LNCaP clone FGC (cell line): ENCODE measurements at regions not wholly inside any gene's neighbourhood (a gene's known extent, or its start where the extent isn't known, plus 50 kb on each side); places are given as distances from the start of the nearest gene placed in this dataset.
A peak's percentile ranks its signal among the peaks of the same experiment; 100 is the strongest.

Experiments used
- DNase-seq: peaks from one replicate; pipeline ENCODE4 v3.0.0-alpha.2; 2011; ENCODE audit warnings: low read depth
- H3K4me3 ChIP-seq: 2 replicates; pipeline ENCODE4 v1.5.1; 2011; ENCODE audit warnings: mild to moderate bottlenecking, low read depth, low read length, control low read depth
- TF ChIP-seq, protein P1 (sequence below): IDR thresholded peaks from 2 replicates; pipeline ENCODE4 v1.5.1; 2012; ENCODE audit warnings: mild to moderate bottlenecking; ENCODE audit not compliant: control insufficient read depth, insufficient read depth; ENCODE audit errors: extremely low read depth

DNA sequence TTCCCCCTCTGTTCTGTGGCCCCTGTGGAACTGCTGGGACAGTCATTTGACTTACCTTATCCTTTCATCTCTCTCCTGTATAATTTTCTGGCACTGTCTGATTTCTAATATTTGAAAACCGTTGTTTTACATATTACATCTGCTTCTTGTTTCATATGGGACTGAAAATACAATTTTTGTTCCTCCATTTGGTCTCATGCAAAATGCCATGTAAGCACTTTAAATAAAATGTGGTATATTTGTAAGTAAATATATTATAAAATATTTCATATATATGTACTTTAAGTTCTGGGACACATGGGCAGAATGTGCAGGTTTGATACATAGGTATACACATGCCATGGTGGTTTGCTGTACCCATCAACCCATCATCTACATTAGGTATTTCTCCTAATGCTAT is 93.9 kb upstream of the PLPPR5 start:
- TF ChIP-seq, protein P1, sequence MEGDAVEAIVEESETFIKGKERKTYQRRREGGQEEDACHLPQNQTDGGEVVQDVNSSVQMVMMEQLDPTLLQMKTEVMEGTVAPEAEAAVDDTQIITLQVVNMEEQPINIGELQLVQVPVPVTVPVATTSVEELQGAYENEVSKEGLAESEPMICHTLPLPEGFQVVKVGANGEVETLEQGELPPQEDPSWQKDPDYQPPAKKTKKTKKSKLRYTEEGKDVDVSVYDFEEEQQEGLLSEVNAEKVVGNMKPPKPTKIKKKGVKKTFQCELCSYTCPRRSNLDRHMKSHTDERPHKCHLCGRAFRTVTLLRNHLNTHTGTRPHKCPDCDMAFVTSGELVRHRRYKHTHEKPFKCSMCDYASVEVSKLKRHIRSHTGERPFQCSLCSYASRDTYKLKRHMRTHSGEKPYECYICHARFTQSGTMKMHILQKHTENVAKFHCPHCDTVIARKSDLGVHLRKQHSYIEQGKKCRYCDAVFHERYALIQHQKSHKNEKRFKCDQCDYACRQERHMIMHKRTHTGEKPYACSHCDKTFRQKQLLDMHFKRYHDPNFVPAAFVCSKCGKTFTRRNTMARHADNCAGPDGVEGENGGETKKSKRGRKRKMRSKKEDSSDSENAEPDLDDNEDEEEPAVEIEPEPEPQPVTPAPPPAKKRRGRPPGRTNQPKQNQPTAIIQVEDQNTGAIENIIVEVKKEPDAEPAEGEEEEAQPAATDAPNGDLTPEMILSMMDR, result no peak
- no peak for DNase-seq
- H3K4me3 ChIP-seq, result no peak overlapping the region

DNA sequence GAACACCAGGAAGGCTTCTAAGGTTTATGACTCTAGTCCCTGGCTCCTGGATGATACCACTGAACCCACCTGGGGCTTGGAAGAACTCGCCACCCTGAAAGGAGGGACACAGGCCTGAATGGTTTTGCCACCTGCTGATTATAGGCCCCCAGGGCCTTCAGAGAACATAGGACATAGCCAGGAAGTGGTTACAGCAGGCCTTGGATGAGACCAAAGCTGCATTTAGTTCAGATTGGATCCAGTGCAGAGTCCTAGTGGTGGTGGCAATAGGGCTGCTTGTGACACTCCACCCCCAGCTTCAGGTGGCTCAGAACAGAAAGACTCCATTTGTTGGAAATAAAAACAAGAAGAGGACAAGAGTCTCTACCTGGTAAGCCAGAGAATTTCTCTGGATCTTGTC is 101.6 kb upstream of the PLPPR5 start:
- DNase-seq, result no peak
- TF ChIP-seq, protein P1, result no peak
- H3K4me3 ChIP-seq, result no peak overlapping the region

GRCh38 chr1:99107680-99108079 is 103.0 kb upstream of the PLPPR5 start:
- no peak overlapping the region for H3K4me3 ChIP-seq
- TF ChIP-seq, protein P1, result no peak
- no peak for DNase-seq

GRCh38 chr1:99110140-99111041 is 105.7 kb upstream of the PLPPR5 start:
- DNase-seq, result no peak

DNA sequence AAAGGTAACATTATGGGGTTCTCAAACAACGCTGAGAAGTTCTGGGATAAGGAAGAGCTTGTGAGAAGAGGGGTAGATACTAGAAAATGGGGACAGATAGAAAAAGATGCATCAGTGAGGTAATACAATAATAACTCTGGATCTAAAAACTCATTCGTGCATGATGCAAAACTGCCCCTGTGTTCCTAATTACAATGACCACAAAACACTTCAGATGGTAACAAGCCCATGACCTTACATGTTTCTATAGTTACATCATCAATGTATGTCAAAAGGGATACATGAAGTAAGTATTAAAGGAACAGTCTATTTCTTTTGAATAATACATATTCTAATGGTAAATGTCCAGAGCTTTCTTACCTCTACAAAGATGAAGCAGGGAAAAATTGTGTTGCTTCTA is 110.6 kb upstream of the PLPPR5 start:
- TF ChIP-seq, protein P1, result no peak
- no peak for DNase-seq
- no peak overlapping the region for H3K4me3 ChIP-seq

More at GRCh38 chr1:99110140-99111041, 105.7 kb upstream of the PLPPR5 start:
- H3K4me3 ChIP-seq, result no peak overlapping the region
- TF ChIP-seq, protein P1, result no peak

GRCh38 chr1:99119188-99119587 is 114.5 kb upstream of the PLPPR5 start:
- DNase-seq, result peak; percentile 34

More at GRCh38 chr1:99119188-99119587, 114.5 kb upstream of the PLPPR5 start:
- no peak overlapping the region for H3K4me3 ChIP-seq
- TF ChIP-seq, protein P1, result no peak
